Kidney (tissue), 13 donors: ENCODE measurements at regions not wholly inside any gene's neighbourhood (a gene's known extent, or its start where the extent isn't known, plus 50 kb on each side); places are given as distances from the start of the nearest gene placed in this dataset.

Experiments
- DNase-seq, 5 donors: peaks; one replicate each; pipeline ENCODE4 v3.0.0-alpha.2; 2013 to 2020
- FAIRE-seq: peaks from 2 replicates; lab custom pipeline; 2012; peaks lifted over from hg19 to GRCh38; lab: Jason Lieb, UNC
- H3K27ac ChIP-seq, 2 donors: one replicate each; pipeline ENCODE4 v1.7.0; 2013; ENCODE audit warnings: low read depth in 2 of 2, low read length in 2 of 2, inconsistent platforms in 1 of 2
- H3K27me3 ChIP-seq: one replicate; pipeline ENCODE4 v1.7.1; 2013; ENCODE audit warnings: low read length, inconsistent platforms; ENCODE audit not compliant: control insufficient read depth, insufficient read depth
- H3K36me3 ChIP-seq, 3 donors: one replicate each; pipeline versions ENCODE4 v1.7.0 to v1.7.1; 2013; ENCODE audit warnings: low read length in 3 of 3, control low read depth in 1 of 3, inconsistent platforms in 1 of 3; ENCODE audit not compliant: insufficient read depth in 3 of 3, control insufficient read depth in 2 of 3
- H3K4me1 ChIP-seq, 3 donors: one replicate each; pipeline versions ENCODE4 v1.7.0 to v1.7.1; 2013; ENCODE audit warnings: low read length in 3 of 3, inconsistent platforms in 1 of 3, low read depth in 1 of 3; ENCODE audit not compliant: control insufficient read depth in 2 of 3, insufficient read depth in 2 of 3
- H3K4me3 ChIP-seq, 3 donors: one replicate each; pipeline versions ENCODE4 v1.7.0 to v1.8.1; 2013; ENCODE audit warnings: low read length in 3 of 3, control low read depth in 1 of 3, inconsistent platforms in 1 of 3
- H3K9ac ChIP-seq, 3 donors: one replicate each; pipeline versions ENCODE4 v1.7.0 to v1.7.1; 2013; ENCODE audit warnings: low read length in 3 of 3, control low read depth in 1 of 3, inconsistent platforms in 1 of 3
- H3K9me3 ChIP-seq, 3 donors: one replicate each; pipeline versions ENCODE4 v1.7.0 to v1.7.1; 2013; ENCODE audit warnings: low read length in 3 of 3, control low read depth in 1 of 3, inconsistent platforms in 1 of 3; ENCODE audit not compliant: control insufficient read depth in 2 of 3, insufficient read depth in 1 of 3
- intact Hi-C: fragments of 100-400 bp; cut with DNase I; formaldehyde crosslinking; loops from one replicate; pipeline ENCODE4 v1.11.1; 2022
- TF ChIP-seq, protein P1 (sequence below): IDR thresholded peaks from 3 replicates; pipeline ENCODE4 v1.5.1; 2012; ENCODE audit warnings: mild to moderate bottlenecking, moderate library complexity, borderline replicate concordance; ENCODE audit not compliant: insufficient read depth; ENCODE audit errors: extremely low read depth
- donor health status: control.
- donor health status: control.
- donor health status: control.
- donor health status: control.
- donor health status: control.
- donor health status: DM: yes; HTN: yes; CAD: no.
- donor health status: Normal renal cell carcinoma (clear cell type).

DNA sequence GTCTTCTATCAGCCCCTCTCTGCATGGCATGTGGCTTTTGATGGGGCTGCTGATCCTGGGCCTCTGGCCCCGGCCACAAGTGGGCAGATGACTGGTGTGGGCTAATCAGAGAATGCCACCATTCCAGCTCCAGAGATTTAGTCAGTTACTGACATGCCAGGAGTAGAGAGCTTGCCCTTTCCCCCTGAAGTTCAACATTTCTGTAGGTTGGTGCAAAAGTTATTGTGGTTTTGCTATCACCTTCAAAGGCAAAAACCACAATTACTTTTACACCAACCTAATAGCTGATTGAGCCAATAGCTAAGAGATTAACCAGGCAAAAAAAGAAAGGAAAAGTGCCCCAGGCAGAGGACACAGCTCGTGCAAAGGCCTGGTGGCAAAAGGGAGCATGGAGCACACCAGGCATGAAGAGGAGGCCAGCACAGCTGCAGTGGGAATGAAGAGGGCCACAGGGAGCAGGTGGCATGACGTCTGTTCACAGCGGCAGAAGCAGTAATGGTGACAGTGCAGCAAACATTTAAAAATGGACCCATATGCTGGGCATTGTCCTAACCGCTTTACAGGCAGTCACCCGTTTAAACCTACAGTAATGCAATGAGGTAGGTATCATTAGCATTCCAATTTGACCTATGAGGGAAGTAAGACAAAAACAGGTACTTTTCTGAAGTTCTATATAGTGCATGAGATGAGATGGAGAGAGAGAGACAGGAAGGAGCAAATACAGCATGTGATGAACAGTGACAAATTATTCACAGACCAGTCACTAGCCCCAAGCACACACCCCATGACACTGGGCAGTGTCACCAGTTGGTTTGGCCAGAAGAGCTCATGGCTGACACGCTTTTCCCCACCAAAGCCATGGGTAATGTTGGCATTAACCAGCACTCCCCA is 373.0 kb upstream of the PROK2 start:
- Histone ChIP-seq H3K9ac (no peak overlapping the region), H3K4me3 (no peak overlapping the region), H3K36me3 (no peaks in the 10 kb centered on the region), H3K27ac (no peak overlapping the region), H3K27me3 (no peaks in the 10 kb centered on the region), H3K9me3 (no peaks in the 10 kb centered on the region), H3K4me1 (peaks cover 3 to 12% (median 4%) of the 10 kb centered on the region in 3 donors)
- DNase-seq, result peak in 1 of 5 donors; percentile 36
- TF ChIP-seq, protein P1, sequence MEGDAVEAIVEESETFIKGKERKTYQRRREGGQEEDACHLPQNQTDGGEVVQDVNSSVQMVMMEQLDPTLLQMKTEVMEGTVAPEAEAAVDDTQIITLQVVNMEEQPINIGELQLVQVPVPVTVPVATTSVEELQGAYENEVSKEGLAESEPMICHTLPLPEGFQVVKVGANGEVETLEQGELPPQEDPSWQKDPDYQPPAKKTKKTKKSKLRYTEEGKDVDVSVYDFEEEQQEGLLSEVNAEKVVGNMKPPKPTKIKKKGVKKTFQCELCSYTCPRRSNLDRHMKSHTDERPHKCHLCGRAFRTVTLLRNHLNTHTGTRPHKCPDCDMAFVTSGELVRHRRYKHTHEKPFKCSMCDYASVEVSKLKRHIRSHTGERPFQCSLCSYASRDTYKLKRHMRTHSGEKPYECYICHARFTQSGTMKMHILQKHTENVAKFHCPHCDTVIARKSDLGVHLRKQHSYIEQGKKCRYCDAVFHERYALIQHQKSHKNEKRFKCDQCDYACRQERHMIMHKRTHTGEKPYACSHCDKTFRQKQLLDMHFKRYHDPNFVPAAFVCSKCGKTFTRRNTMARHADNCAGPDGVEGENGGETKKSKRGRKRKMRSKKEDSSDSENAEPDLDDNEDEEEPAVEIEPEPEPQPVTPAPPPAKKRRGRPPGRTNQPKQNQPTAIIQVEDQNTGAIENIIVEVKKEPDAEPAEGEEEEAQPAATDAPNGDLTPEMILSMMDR, result no peak
- no peak for FAIRE-seq
- intact Hi-C loops, result no loop called here

- FAIRE-seq, result no peak
- H3K27ac ChIP-seq, result no peak overlapping the region
Observed at GRCh38 chr3:72155391-72156064, 370.6 kb upstream of the PROK2 start.

GRCh38 chr3:72154391-72155335 is 369.7 kb upstream of the PROK2 start:
- no peak for FAIRE-seq
- no peaks in the 10 kb centered on the region for H3K9me3 ChIP-seq
- H3K9ac ChIP-seq, result no peak overlapping the region
- peaks cover 3 to 18% (median 18%) of the 10 kb centered on the region in 3 donors for H3K4me1 ChIP-seq
- intact Hi-C loops, result no loop called here
- no peak overlapping the region for H3K27ac ChIP-seq
- TF ChIP-seq, protein P1, result no peak
- H3K27me3 ChIP-seq, result no peaks in the 10 kb centered on the region
- DNase-seq, result peak in 3 of 5 donors; percentile 26 to 43 (median 39)
- H3K36me3 ChIP-seq, result no peaks in the 10 kb centered on the region
- H3K4me3 ChIP-seq, result no peak overlapping the region

More at GRCh38 chr3:72155391-72156064, 370.6 kb upstream of the PROK2 start:
- Histone ChIP-seq H3K27me3 (no peaks in the 10 kb centered on the region), H3K4me3 (no peak overlapping the region), H3K9ac (no peak overlapping the region), H3K9me3 (no peaks in the 10 kb centered on the region), H3K4me1 (peaks cover 3 to 18% (median 16%) of the 10 kb centered on the region in 3 donors), H3K36me3 (no peaks in the 10 kb centered on the region)
- peak in 4 of 5 donors; percentile 85 to 92 (median 88) for DNase-seq
- intact Hi-C loops, result no loop called here
- TF ChIP-seq, protein P1, result no peak
